Epithelial cell of esophagus (primary cell): ENCODE measurements at regions not wholly inside any gene's neighbourhood (a gene's known extent, or its start where the extent isn't known, plus 50 kb on each side); places are given as distances from the start of the nearest gene placed in this dataset.

ENCODE experiments used
- DNase-seq: peaks from one replicate; pipeline ENCODE4 v3.0.0; 2010; ENCODE audit warnings: low read depth
- H3K4me3 ChIP-seq: 2 replicates; pipeline ENCODE4 v1.5.1; 2011; ENCODE audit warnings: mild to moderate bottlenecking, low read length, control low read depth
- TF ChIP-seq, protein P1 (sequence below): IDR thresholded peaks from 2 replicates; pipeline ENCODE4 v1.5.1; 2011; ENCODE audit warnings: low read depth, mild to moderate bottlenecking, low read length, control low read depth, inconsistent platforms; ENCODE audit not compliant: insufficient read depth; ENCODE audit errors: missing control alignments

DNA sequence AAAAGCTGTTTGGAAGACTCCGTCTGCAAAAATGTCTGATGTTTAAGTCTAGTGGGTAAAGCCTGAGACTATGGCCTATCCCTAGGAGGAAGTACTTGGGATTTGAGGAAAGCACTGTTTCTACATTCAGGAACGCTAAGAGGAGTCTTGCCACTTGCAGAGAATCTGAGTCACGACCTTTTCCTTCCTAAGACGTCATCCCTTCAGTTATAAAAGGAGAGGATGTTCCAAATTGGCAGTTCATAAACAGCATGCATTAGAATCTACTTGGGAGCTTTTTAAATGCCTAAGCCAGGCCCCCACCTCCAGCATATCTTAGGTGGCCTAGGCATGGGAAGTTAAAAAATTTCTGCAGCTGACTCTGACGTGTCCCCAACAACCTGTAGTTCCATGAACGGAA lies 125.9 kb downstream of the TTC32 start:
- peak; percentile 36 for DNase-seq
- H3K4me3 ChIP-seq, result no peak overlapping the region
- TF ChIP-seq, protein P1, sequence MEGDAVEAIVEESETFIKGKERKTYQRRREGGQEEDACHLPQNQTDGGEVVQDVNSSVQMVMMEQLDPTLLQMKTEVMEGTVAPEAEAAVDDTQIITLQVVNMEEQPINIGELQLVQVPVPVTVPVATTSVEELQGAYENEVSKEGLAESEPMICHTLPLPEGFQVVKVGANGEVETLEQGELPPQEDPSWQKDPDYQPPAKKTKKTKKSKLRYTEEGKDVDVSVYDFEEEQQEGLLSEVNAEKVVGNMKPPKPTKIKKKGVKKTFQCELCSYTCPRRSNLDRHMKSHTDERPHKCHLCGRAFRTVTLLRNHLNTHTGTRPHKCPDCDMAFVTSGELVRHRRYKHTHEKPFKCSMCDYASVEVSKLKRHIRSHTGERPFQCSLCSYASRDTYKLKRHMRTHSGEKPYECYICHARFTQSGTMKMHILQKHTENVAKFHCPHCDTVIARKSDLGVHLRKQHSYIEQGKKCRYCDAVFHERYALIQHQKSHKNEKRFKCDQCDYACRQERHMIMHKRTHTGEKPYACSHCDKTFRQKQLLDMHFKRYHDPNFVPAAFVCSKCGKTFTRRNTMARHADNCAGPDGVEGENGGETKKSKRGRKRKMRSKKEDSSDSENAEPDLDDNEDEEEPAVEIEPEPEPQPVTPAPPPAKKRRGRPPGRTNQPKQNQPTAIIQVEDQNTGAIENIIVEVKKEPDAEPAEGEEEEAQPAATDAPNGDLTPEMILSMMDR, result no peak

DNA sequence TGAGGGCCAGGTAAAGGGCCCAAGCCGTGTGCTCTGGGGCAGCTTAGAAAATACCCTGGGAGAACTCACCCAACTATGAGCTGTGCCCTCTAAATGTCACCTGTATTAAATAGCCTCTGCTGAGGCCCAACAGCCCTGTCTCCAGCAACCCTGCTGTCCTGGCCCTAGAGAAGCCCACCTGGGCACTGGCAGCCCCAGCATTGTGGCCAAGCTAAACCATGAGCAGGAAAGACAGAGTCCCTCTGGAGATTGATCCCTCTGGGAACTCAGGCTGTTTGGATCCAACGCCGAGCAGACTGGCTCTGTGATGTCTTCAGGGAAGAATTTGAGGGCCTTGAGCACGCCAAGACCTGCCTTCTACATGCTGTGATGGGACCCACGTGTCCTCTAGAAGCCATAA lies 126.5 kb downstream of the TTC32 start:
- TF ChIP-seq, protein P1, result no peak
- DNase-seq, result peak; percentile 42

DNA sequence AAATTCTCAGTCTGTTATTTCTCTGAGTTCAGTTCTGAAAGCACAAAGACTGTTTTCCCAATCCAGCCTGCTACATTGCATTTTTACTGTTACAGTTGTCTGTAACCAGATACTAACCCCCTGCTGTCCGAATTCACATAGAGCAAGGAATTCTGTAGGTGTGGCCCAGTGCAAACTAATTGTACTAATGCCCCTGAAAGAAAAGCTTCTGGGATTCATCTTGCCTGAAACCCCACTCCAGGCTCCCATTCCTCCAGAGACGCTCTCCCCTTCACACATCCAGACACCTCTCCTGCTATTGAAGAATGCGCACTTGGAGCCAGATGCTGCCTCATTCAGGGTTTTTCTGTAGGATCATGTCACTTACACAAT lies 127.0 kb downstream of the TTC32 start:
- TF ChIP-seq, protein P1, result no peak
- no peak for DNase-seq
- H3K4me3 ChIP-seq, result no peak overlapping the region

More for the DNA sequence above, 126.5 kb downstream of the TTC32 start:
- H3K4me3 ChIP-seq, result no peak overlapping the region

DNA sequence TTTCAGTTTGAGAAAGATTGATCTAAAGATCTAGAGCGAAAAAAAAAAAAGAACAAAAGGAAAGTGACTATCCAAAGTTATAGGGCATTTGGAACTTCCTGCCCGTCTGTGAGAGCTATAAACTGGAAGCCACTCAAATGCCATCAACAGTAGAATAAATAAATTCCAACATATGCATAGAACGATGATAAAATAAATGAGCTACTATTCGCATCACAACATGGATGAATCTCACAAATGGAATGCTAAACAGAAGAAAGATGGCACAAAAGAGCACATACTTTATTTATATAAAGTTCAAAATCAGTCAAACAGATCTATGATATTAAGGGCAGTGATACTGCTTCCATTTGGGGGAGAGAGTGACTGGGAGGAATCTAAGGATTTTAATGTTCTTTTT lies 128.8 kb downstream of the TTC32 start:
- H3K4me3 ChIP-seq, result no peak overlapping the region
- TF ChIP-seq, protein P1, result no peak
- DNase-seq, result no peak

DNA sequence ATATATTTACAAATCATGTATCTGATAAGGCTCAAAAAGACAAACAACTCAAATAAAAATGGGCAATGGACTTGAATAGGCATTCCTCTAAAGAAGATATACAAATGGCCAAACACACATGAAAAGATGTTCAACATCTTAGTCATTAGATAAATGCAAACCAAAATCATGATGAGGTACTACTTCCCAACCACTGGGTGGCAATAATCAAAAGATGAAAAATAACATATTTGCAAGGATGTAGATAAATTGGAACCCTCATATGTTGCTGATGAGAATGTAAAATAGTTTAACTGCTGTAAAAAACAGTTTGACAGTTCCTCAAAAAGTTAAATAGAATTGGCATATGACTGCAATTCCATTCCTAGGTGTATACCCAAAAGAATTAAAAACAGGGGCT lies 132.3 kb downstream of the TTC32 start:
- TF ChIP-seq, protein P1, result peak; percentile 17
- no peak overlapping the region for H3K4me3 ChIP-seq
- DNase-seq, result peak; percentile 40

DNA sequence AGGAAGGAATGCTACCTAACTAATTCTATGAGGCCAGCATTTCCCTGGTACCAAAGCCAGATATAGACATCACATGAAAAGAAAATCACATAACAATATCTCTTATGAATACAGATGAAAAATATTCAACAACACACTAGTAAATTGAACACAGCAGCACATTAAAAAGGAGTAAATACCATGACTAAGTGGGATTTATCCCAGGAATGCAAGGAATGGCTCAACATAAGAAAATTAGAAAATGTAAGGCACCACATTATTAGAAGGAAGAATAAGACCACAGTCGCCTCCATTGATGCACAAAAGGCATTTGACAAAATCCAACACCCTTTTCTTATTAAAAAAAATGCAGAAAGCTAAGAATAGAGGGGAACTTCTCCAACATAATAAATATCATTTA lies 133.9 kb downstream of the TTC32 start:
- no peak for DNase-seq
- no peak overlapping the region for H3K4me3 ChIP-seq
- TF ChIP-seq, protein P1, result no peak

DNA sequence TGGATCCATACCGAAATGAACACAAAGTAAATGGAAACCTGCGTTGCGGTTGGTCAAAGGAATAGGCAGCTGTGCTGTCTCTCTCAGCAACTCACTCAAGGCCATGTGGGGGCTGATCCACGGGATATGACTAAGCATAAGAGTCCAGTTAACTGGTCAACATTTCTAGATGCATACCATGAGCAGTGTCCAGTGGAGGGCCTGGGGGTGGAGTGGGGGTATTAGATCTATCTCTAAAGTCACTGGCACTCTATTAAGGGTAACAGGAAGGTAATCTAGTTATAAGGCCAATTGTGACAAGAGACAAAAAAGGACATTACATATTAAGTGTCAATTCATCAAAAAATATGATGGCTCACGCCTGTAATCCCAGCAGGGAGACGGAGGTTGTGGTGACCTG lies 136.8 kb downstream of the TTC32 start:
- DNase-seq, result no peak
- TF ChIP-seq, protein P1, result no peak
- no peak overlapping the region for H3K4me3 ChIP-seq
